SU-DHL-6 (cell line): ENCODE measurements at regions not wholly inside any gene's neighbourhood (a gene's known extent, or its start where the extent isn't known, plus 50 kb on each side); places are given as distances from the start of the nearest gene placed in this dataset.
"Not testable (repeated sequence)": the region's sequence is repeated elsewhere in the genome, so short reads cannot be mapped to it uniquely, and the experiment has no call there.

ENCODE experiments used
- EZH2phosphoT487 ChIP-seq: fragments of 200-600 bp; sonication (generic), shearing (Covaris generic); conservative IDR thresholded peaks from 2 replicates; pipeline ENCODE4 v1.6.1; 2018; ENCODE audit warnings: mild to moderate bottlenecking, antibody characterized with exemption, low read length, moderate library complexity, mixed read lengths
- TF ChIP-seq, protein P1 (sequence below): fragments of 200-600 bp; sonication (generic); IDR thresholded peaks from one replicate; pipeline ENCODE4 v1.5.1; 2017; ENCODE audit warnings: antibody characterized with exemption, mild to moderate bottlenecking, low read length, moderate library complexity; ENCODE audit not compliant: insufficient read depth, poor library complexity, severe bottlenecking

DNA sequence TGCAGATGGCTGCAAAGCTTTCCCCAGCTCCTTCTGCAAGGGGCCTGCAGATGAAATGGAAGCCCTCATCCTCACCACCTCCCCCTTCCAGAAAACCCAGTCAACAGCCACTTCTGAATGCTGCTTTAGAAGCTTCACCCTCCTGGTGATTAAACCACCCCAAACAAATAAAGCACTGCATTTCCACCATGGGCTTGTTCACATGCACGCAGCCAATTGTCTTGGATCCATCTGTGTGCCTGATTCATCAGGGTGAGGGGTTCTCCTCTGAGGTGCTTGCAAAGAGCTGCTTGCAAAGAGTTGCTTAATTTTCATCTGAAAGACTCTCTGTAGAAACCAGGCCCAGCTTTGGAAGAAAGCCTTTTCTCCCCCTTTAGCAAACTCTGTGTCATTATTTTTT lies 184.0 kb upstream of the OSBPL11 start:
- TF ChIP-seq, protein P1, sequence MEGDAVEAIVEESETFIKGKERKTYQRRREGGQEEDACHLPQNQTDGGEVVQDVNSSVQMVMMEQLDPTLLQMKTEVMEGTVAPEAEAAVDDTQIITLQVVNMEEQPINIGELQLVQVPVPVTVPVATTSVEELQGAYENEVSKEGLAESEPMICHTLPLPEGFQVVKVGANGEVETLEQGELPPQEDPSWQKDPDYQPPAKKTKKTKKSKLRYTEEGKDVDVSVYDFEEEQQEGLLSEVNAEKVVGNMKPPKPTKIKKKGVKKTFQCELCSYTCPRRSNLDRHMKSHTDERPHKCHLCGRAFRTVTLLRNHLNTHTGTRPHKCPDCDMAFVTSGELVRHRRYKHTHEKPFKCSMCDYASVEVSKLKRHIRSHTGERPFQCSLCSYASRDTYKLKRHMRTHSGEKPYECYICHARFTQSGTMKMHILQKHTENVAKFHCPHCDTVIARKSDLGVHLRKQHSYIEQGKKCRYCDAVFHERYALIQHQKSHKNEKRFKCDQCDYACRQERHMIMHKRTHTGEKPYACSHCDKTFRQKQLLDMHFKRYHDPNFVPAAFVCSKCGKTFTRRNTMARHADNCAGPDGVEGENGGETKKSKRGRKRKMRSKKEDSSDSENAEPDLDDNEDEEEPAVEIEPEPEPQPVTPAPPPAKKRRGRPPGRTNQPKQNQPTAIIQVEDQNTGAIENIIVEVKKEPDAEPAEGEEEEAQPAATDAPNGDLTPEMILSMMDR, result not testable (repeated sequence)
- not testable (repeated sequence) for TF ChIP-seq EZH2phosphoT487
